GM12878 (cell line): ENCODE measurements at regions not wholly inside any gene's neighbourhood (a gene's known extent, or its start where the extent isn't known, plus 50 kb on each side); places are given as distances from the start of the nearest gene placed in this dataset.

Experiments used
- ATAC-seq: fragments of 200-7000 bp; cut with Tn5 transposase; 3 replicates; pipeline ENCODE4 v1.9.1; 2020; ENCODE audit warnings: mild to moderate bottlenecking, moderate library complexity
- BruUV-seq: library from RNA; stranded (reverse); fragments of 400-500 nt; replicated peaks from 2 replicates; lab custom pipeline; 2021; lab: Mats Ljungman, UMichigan
- CTCF ChIA-PET: fragments of 300-600 bp; sonication (Branson Sonifier 250); formaldehyde crosslinking; extraction: SDS; loops from one replicate; lab custom pipeline; 2021; ENCODE audit warnings: inconsistent platforms; lab: Yijun Ruan, JAX
- POLR2A ChIA-PET: fragments of 350-600 bp; formaldehyde crosslinking; extraction: SDS; loops from one replicate; lab custom pipeline; 2021; ENCODE audit warnings: inconsistent platforms; lab: Charles Lee
- RAD21 ChIA-PET: fragments of 300-600 bp; sonication (Branson Sonifier 250); formaldehyde crosslinking; loops from one replicate; lab custom pipeline; 2023; ENCODE audit warnings: antibody characterized with exemption; ENCODE audit not compliant: unreplicated experiment; lab: Charles Lee
- SMC1A ChIA-PET: fragments of 300-600 bp; sonication (Branson Sonifier 250); formaldehyde crosslinking; loops from one replicate; lab custom pipeline; 2023; ENCODE audit not compliant: unreplicated experiment, uncharacterized antibody; lab: Charles Lee
- DNase-seq: peaks from one replicate; pipeline ENCODE4 v3.0.0-alpha.2; 2011; ENCODE audit warnings: low read depth, low spot score
- FAIRE-seq: peaks from 3 replicates; lab custom pipeline; 2011; peaks lifted over from hg19 to GRCh38; lab: Jason Lieb, UNC
- H2AFZ ChIP-seq: 2 replicates; pipeline ENCODE4 v1.6.0; 2011; ENCODE audit warnings: low read depth, low read length, control low read depth; ENCODE audit not compliant: control insufficient read depth
- H3K27ac ChIP-seq: 2 replicates; pipeline ENCODE4 v1.5.1; 2011; ENCODE audit warnings: control low read depth; ENCODE audit not compliant: control insufficient read depth, insufficient read depth
- H3K27me3 ChIP-seq, 2 experiments: replicated peaks in 1 of 2; 2 replicates each; pipeline versions ENCODE4 v1.6.0 to v1.6.1; 2011; ENCODE audit warnings: low read length in 1 of 2; ENCODE audit not compliant: control insufficient read depth in 2 of 2, insufficient read depth in 2 of 2
- H3K36me3 ChIP-seq, 2 experiments: 2 replicates each; pipeline ENCODE4 v1.5.1; 2011; ENCODE audit warnings: low read length in 1 of 2; ENCODE audit not compliant: control insufficient read depth in 2 of 2, insufficient read depth in 2 of 2
- H3K4me1 ChIP-seq: 2 replicates; pipeline ENCODE4 v1.6.1; 2011; ENCODE audit warnings: mild to moderate bottlenecking, low read length, moderate library complexity, mixed read lengths; ENCODE audit not compliant: control insufficient read depth, insufficient read depth
- H3K4me2 ChIP-seq: 2 replicates; pipeline ENCODE4 v1.6.0; 2011; ENCODE audit warnings: control low read depth; ENCODE audit not compliant: control insufficient read depth, insufficient read depth
- H3K4me3 ChIP-seq: fragments of 200-600 bp; sonication (generic); 2 replicates; pipeline ENCODE4 v1.5.1; 2016
- H3K79me2 ChIP-seq: 2 replicates; pipeline ENCODE4 v1.6.0; 2011; ENCODE audit warnings: low read length; ENCODE audit not compliant: control insufficient read depth, insufficient read depth
- H3K9ac ChIP-seq: 2 replicates; pipeline ENCODE4 v1.8.0; 2011; ENCODE audit warnings: low read length, control low read depth, mixed read lengths; ENCODE audit not compliant: control insufficient read depth, insufficient read depth
- H3K9me3 ChIP-seq: replicated peaks from 3 replicates; pipeline ENCODE4 v1.5.1; 2011; ENCODE audit warnings: mild to moderate bottlenecking, low read length; ENCODE audit not compliant: control insufficient read depth, insufficient read depth
- H4K20me1 ChIP-seq: 2 replicates; pipeline ENCODE4 v1.6.0; 2011; ENCODE audit not compliant: control insufficient read depth, insufficient read depth
- ATF7 ChIP-seq: fragments of 450-650 bp; IDR thresholded peaks from 2 replicates; pipeline ENCODE4 v1.6.1; 2016; ENCODE audit warnings: low read depth, mild to moderate bottlenecking
- BCL11A ChIP-seq: IDR thresholded peaks from 2 replicates; pipeline ENCODE4 v1.6.1; 2011; ENCODE audit warnings: low read depth, low read length
- CHD4 ChIP-seq: fragments of 200-600 bp; sonication (generic); IDR thresholded peaks from 2 replicates; pipeline ENCODE4 v1.6.1; 2016; ENCODE audit warnings: mild to moderate bottlenecking
- EED ChIP-seq: sonication (generic); IDR thresholded peaks from 2 replicates; pipeline ENCODE4 v1.6.1; 2016; ENCODE audit warnings: antibody characterized with exemption, low read depth
- IKZF2 ChIP-seq, 2 experiments: fragments of 450-650 bp; IDR thresholded peaks; 2 replicates each; pipeline ENCODE4 v1.6.1; 2017; ENCODE audit warnings: mild to moderate bottlenecking in 2 of 2, moderate library complexity in 2 of 2
- IRF3 ChIP-seq: fragments of 450-650 bp; IDR thresholded peaks from 2 replicates; pipeline ENCODE4 v1.6.1; 2014; ENCODE audit warnings: mild to moderate bottlenecking
- IRF4 ChIP-seq: IDR thresholded peaks from 2 replicates; pipeline ENCODE4 v1.6.1; 2011; ENCODE audit warnings: low read depth, low read length
- JUNB ChIP-seq: IDR thresholded peaks from 2 replicates; pipeline ENCODE4 v1.6.1; 2016; ENCODE audit warnings: antibody characterized with exemption, mild to moderate bottlenecking
- KAT2A ChIP-seq: conservative IDR thresholded peaks from 2 replicates; pipeline ENCODE4 v1.6.1; 2011; ENCODE audit warnings: low read depth, low read length; ENCODE audit not compliant: control insufficient read depth
- KLF5 ChIP-seq: fragments of 450-650 bp; IDR thresholded peaks from 2 replicates; pipeline ENCODE4 v1.6.1; 2014; ENCODE audit warnings: mild to moderate bottlenecking; ENCODE audit not compliant: partially characterized antibody
- MAX ChIP-seq: IDR thresholded peaks from 2 replicates; pipeline ENCODE4 v1.6.1; 2012; ENCODE audit warnings: low read depth, low read length, improper control_type of control experiment
- NFIC ChIP-seq: IDR thresholded peaks from 2 replicates; pipeline ENCODE4 v1.6.1; 2012; ENCODE audit warnings: low read depth, mild to moderate bottlenecking, inconsistent platforms, low read length, moderate library complexity
- POU2F2 ChIP-seq: IDR thresholded peaks from 3 replicates; pipeline ENCODE4 v1.6.1; 2011; ENCODE audit warnings: low read depth, mild to moderate bottlenecking, low read length, borderline replicate concordance
- RB1 ChIP-seq: fragments of 450-650 bp; formaldehyde crosslinking; IDR thresholded peaks from 2 replicates; pipeline ENCODE4 v1.6.1; 2017; ENCODE audit warnings: mild to moderate bottlenecking, borderline replicate concordance
- RCOR1 ChIP-seq: conservative IDR thresholded peaks from 2 replicates; pipeline ENCODE4 v1.6.1; 2012; ENCODE audit warnings: low read depth, low read length, improper control_type of control experiment
- RFX5 ChIP-seq: IDR thresholded peaks from 2 replicates; pipeline ENCODE4 v1.6.1; 2011; ENCODE audit warnings: low read depth, low read length, improper control_type of control experiment
- RUNX3 ChIP-seq: IDR thresholded peaks from 2 replicates; pipeline ENCODE4 v1.6.1; 2012; ENCODE audit warnings: low read length, inconsistent platforms
- SMC3 ChIP-seq: IDR thresholded peaks from 2 replicates; pipeline ENCODE4 v1.6.1; 2011; ENCODE audit warnings: low read length, improper control_type of control experiment, borderline replicate concordance
- SP1 ChIP-seq: IDR thresholded peaks from one replicate; pipeline ENCODE4 v1.6.1; 2011; ENCODE audit warnings: low read depth, low read length
- WGBS: methylation state at CpG from one replicate; pipeline ENCODE4 v1.1.6; 2016; ENCODE audit warnings: low lambda C conversion rate; ENCODE audit not compliant: insufficient replicate concordance, insufficient coverage; ENCODE audit errors: missing lambda C conversion rate; 5-methylcytosine and 5-hydroxymethylcytosine counted together
- in situ Hi-C: fragments of 300-500 bp; cut with MboI; formaldehyde crosslinking; loops from 9 replicates; pipeline ENCODE4 v1.14.3; 2018; ENCODE audit warnings: mixed read lengths
- intact Hi-C: fragments of 100-400 bp; cut with micrococcal nuclease; formaldehyde crosslinking; loops from one replicate; pipeline ENCODE4 v1.14.2; 2022; ENCODE audit not compliant: unreplicated experiment

- Histone ChIP-seq H4K20me1 (no peaks in the 10 kb centered on the region), H3K4me1 (no peaks in the 10 kb centered on the region), H3K27me3 (no peaks in the 10 kb centered on the region; a peak in 1 of 4 replicates), H3K4me2 (no peak overlapping the region), H3K4me3 (no peak overlapping the region), H3K79me2 (no peaks in the 10 kb centered on the region), H3K9ac (no peak overlapping the region), H3K36me3 (no peaks in the 10 kb centered on the region)
- BruUV-seq: no TSS peak
- WGBS: 4% methylated on average over 1 of the region's 1 CpG
- CTCF ChIA-PET: no interaction called here
- DNase-seq (no peak), ATAC-seq (no peak)
- SMC1A ChIA-PET: no interaction called here
- intact Hi-C loops: no loop called here
- RAD21 ChIA-PET: no interaction called here
- no peak for TF ChIP-seq NFIC
- TF ChIP-seq, all 136 proteins: peak for 0
- H3K9me3 ChIP-seq: no peaks in the 10 kb centered on the region
- H2AFZ ChIP-seq: no peak overlapping the region
- POLR2A ChIA-PET: no interaction called here
- in situ Hi-C loops: no loop called here
- no peak for FAIRE-seq
- no peak overlapping the region for H3K27ac ChIP-seq
Observed at GRCh38 chr5:33287242-33287641, 153.5 kb upstream of the TARS1 start.

GRCh38 chr5:33291216-33292000, 149.4 kb upstream of the TARS1 start:
- no TSS peak for BruUV-seq
- POLR2A ChIA-PET: no interaction called here
- Histone ChIP-seq H4K20me1 (no peaks in the 10 kb centered on the region), H3K79me2 (no peaks in the 10 kb centered on the region), H3K4me1 (no peaks in the 10 kb centered on the region), H3K4me2 (no peak overlapping the region), H3K27ac (no peak overlapping the region), H3K9ac (no peak overlapping the region), H2AFZ (no peak overlapping the region), H3K27me3 (no peaks in the 10 kb centered on the region; a peak in 1 of 4 replicates), H3K9me3 (no peaks in the 10 kb centered on the region), H3K36me3 (no peaks in the 10 kb centered on the region), H3K4me3 (no peak overlapping the region)
- TF ChIP-seq IKZF2 (IDR thresholded peaks at IDR 0.05) (no peak), RCOR1 (no peak), SP1 (no peak), IRF4 (no peak), POU2F2 (no peak), RB1 (no peak), KAT2A (no peak), EED (no peak), ATF7 (no peak), KLF5 (no peak), MAX (no peak), CHD4 (no peak), SMC3 (no peak), JUNB (no peak), RFX5 (no peak), BCL11A (no peak), RUNX3 (no peak), IRF3 (no peak)
- CTCF ChIA-PET: interaction anchor here (0.6 to 1.6 kb wide), 3 partner anchors 9 to 405 kb away, joined by 3 to 4 read pairs (median 3); no protein-coding TSS in a partner anchor
- 47% methylated on average over 3 of the region's 3 CpGs for WGBS
- SMC1A ChIA-PET: no interaction called here
- intact Hi-C loops (no loop called here), in situ Hi-C loops (no loop called here)
- RAD21 ChIA-PET: no interaction called here
- ATAC-seq (no peak), DNase-seq (no peak), FAIRE-seq (no peak)
